D341Med (cell line): ENCODE measurements at regions not wholly inside any gene's neighbourhood (a gene's known extent, or its start where the extent isn't known, plus 50 kb on each side); places are given as distances from the start of the nearest gene placed in this dataset.
"Not testable (repeated sequence)": the region's sequence is repeated elsewhere in the genome, so short reads cannot be mapped to it uniquely, and the experiment has no call there.

Source experiments
- DNase-seq: peaks from one replicate; pipeline ENCODE4 v3.0.0; 2012; ENCODE audit warnings: low spot score

DNA sequence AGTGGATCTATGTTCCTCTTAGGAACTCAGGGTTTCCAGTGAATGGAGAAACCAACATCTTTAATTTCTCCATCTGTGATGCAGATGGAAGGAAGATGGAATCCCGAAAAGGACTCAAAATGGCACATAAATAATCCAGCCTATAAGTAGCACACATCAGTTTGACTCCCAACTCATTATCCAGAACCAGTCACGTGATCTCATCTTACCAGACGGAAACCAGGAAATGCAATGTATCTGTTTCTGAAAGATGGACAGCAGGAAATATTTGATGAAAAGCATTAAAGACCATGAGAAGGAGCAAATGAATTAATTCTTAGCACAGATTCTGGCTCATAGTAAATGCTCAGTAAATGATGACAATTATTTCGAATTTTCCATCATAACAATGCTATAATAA, 443.1 kb upstream of the FMR1 start:
- no peak for DNase-seq

DNA sequence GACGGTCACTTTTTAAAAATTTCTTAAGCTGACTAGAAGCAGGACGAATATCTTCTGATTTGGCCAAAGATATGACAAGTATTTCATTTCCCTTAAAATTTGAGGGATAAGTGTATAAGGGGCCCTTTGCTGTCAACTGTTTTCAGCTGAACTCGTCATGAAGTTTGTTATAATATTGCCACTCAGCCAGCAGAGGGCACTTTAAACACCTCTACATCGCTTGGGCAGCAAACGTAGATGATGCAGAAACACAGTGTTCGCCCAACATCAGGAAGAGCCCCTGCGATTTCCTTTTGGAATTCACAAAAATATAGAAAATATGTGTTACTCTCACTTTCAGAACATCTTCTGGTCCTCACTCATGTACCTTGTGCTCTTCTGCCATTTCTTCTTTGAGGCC, 435.7 kb upstream of the FMR1 start:
- DNase-seq = peak; percentile 40

GRCh38 chrX:147478899-147479298, 432.8 kb upstream of the FMR1 start:
- no peak for DNase-seq

GRCh38 chrX:147485207-147485606, 426.5 kb upstream of the FMR1 start:
- no peak for DNase-seq

- no peak for DNase-seq
These were observed 417.4 kb upstream of the FMR1 start for GRCh38 chrX:147494365-147494764.

GRCh38 chrX:147498796-147499195, 412.9 kb upstream of the FMR1 start:
- DNase-seq = no peak

DNA sequence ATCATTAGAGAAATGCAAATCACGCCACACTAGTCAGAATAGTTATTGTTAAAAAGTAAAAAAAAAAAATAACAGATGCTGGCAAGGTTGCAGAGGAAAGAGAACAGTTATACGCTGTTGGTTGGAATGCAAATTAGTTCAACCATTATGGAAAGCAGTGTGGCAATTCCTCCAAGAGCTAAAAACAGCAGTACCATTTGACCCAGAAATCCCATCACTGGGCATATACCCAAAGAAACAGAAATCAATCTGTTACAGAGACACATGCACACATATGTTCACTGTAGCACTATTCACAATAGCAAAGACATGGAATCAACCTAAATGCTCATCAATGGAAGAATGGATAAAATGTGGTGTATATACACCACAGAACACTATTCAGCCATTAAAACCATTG, 388.7 kb upstream of the FMR1 start:
- DNase-seq = no peak

- DNase-seq = no peak
These were observed 378.3 kb upstream of the FMR1 start for GRCh38 chrX:147533426-147533825.

DNA sequence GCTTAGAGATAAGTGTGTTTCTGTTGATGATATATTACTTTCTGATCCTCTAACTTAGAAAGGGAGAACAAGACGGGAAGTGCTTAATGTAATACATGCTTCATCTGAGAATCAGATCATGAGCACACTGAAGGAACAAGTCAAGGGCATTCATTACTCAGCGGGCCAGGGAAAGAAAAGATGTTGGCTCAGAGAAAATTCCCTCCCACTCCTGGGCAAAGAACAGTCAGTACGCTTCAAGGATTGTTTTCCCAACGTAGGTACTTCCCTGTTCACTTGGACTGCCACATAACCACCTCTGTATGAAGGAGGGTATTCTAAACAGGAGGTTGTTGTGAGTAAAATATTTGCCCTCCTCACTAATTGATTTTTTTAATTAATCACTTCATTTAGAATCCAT, 374.5 kb upstream of the FMR1 start:
- DNase-seq = no peak

DNA sequence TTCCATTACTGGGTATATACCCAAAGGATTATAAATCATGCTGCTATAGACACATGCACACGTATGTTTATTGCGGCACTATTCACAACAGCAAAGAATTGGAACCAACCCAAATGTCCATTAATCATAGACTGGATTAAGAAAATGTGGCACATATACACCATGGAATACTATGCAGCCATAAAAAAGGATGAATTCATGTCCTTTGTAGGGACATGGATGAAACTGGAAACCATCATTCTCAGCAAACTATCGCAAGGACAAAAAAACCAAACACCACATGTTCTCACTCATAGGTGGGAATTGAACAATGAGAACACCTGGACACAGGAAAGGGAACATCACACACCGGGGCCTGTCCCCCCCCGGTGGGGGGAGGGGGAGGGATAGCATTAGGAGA, 363.7 kb upstream of the FMR1 start:
- not testable (repeated sequence) for DNase-seq

GRCh38 chrX:147550217-147550616, 361.5 kb upstream of the FMR1 start:
- peak; percentile 25 for DNase-seq

DNA sequence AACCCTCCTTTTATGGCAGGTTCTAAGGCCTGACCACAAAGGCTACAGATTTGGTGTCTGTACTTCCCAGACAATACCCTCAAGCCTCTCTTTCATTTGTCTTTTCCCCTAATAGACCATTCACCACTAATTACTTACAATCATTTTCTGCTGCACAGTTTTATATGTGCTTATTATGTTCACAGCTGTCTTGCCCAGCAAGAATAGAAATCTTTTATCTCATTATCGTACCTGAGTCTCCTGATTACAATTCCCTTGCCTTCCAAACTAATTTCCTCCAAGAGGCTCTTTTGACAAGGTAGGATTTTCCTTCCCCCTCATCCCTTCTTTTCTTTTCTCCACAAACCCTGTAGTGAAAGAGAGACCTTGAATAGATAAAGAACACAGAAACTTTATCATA, 352.5 kb upstream of the FMR1 start:
- no peak for DNase-seq

DNA sequence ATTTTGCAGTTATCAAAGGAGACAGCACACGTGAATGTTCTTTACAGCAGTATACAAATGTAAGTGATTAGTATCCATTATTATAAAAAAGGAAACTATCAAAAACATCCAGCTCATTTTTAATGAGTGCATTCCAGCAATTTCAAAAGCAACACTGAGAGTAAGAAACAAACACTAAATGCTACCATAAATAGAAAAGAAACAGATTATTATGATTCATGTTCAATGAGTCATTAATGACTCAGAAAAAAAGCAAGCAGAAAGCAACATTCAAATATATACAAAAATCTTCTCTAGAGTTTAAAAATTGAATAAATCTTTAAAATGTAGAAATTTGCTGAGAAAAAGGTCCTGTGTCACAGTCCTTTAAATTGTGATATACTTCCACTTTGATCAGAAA, 346.5 kb upstream of the FMR1 start:
- no peak for DNase-seq

- DNase-seq = no peak
These were observed 341.2 kb upstream of the FMR1 start for GRCh38 chrX:147570483-147570882.

- DNase-seq = no peak
These were observed 338.5 kb upstream of the FMR1 start for GRCh38 chrX:147573266-147573665.

DNA sequence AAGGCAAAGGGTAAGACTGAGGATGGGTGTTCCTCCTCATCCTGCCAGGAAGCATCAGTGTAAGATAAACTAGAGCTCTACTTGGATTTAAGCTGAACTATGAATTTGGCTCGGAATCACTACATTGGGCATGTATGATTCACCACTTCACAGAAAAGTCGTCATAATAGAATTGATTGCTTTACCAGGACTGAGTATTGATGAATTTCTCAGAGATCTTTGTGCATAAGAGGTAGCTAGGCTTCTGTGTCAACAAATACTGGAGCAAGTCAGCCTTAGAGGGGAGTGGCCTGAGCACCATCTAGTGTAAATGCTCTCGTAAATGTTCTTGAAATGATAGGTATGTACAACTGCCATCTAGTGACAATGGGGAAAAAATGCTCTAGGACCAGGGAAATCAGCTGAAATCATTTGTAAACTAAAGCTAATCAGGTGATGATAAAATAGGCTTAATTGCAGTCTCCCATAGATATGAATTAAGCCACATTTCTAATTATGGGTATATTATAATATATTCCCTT, 309.5 kb upstream of the FMR1 start:
- DNase-seq = no peak

DNA sequence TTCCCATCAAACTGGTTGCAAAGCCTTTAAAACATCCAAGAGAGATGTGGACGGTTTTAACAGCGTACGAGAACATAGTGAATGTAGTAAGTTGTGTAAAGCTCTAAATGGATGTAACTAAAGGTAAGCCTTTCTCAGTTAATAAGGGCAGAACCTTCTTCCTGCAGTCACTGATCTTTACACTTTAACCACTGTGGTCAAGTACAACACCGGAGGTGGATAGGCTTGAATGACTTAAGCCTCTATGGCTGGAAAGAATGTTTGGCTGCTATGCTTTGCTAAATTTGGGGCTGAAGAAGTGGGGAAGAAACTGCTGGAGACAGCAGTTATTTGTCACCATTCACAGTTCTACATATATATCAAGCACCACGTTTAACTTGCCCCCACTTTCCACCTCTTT, 285.1 kb upstream of the FMR1 start:
- DNase-seq = no peak

DNA sequence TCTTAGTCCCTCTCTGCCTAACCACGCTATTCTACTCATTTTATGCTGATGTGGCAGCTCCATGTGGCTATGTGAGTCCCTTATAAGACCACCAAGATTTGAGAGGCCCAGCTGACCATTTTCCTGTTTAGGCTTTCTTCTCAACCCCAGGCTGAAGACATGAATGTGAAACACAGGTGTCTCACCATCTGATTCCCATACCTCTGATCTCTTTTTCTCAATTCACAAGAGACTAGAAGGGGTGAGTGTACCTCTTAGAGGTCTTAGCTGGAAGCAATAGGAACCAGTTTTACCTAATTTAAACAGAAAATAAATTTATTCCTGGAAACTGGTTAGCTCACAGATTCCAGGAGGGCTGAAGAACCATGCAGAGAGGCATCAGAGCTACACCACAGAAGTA, 276.5 kb upstream of the FMR1 start:
- DNase-seq = no peak

DNA sequence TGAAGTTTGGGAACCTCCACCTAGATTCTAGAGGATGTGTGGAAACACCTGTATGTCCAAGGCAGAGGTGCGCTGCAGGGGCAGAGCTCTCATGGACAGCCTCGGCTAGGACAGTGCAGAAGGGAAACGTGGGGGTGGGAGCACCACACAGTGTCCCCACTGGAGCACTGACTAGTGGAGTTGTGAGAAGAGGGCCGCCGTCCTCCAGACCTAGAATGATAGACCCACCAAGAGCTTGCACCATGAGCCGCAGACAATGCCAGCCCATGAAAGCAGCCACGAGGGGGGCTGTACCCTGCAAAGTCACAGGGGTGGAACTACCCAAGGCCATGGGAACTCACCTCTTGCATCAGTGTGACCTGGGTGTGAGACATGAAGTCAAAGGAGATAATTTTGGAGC, 274.5 kb upstream of the FMR1 start:
- no peak for DNase-seq

GRCh38 chrX:147646949-147647723, 264.6 kb upstream of the FMR1 start:
- no peak for DNase-seq

DNA sequence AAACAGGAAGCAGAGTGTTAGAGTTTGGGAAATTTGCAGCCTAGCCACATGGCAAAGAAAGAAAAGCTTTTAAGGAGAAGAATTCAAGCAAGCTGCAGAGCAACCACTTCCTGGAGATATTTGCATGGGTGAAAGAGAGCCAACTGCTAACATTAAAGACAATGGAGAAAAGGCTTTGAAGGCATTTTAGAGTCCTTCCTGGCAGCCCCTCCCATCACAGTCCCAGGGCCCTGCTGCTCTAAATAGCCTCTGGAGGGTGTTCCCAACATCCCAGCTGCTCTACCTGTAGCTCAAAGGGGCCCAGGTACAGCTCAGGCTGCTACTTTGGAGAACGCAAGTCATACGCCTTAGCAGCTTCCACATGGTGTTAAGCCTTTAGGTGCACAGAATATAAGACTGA, 235.9 kb upstream of the FMR1 start:
- no peak for DNase-seq

DNA sequence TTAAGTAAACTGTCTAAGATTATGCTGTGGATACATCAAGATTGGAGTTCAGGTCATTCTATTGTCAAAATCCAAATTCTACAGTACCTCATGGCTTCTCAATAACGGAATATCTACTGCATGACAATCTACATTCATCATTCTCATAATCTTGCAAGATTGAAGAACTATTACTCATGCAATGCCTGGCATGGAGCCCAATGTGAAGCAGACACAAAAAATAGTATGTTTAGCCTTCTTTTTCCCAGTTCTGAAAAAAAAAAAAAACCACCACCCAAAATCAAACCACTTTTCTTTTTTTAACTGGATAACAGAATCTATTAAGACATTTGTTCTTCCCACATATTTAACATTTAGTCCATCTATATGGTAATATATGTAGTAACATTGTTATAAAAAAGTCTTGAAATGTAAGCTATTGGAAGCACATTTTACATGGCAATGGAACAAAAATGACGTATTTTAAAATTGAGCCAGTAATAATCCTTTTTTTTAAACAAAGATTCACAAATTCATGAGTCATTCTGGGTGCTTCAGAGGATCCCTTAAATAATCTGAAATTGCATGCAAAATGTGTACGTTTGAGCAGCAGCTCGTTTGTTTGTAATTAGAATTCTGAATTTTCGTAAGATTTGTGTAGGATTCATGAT, 232.2 kb upstream of the FMR1 start:
- no peak for DNase-seq

GRCh38 chrX:147680251-147680650, 231.5 kb upstream of the FMR1 start:
- DNase-seq = no peak

DNA sequence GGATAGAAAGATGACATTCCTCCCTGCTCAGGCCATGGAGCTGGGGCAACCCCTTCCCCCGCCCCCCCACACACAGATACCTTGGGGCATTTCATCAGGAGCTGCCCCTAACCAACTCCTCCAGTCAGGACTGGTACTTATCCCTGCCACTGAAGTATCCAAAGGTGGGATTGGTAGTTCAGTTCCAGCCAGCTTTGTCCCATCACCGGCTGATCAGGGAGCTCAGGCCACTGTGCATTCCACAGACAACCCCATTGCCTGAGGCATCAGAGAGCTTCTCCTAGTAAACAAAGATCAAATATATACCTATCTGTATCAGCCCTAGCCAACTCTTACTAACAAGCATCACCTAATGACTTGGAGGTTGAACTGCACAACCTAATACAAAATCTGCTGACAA, 218.2 kb upstream of the FMR1 start:
- DNase-seq = no peak
